Medulla oblongata (tissue), 1 donor: ENCODE measurements at regions not wholly inside any gene's neighbourhood (a gene's known extent, or its start where the extent isn't known, plus 50 kb on each side); places are given as distances from the start of the nearest gene placed in this dataset.
A peak's percentile ranks its signal among the peaks of the same experiment; 100 is the strongest.
"Not testable (repeated sequence)": the region's sequence is repeated elsewhere in the genome, so short reads cannot be mapped to it uniquely, and the experiment has no call there.

Experiments used
- DNase-seq: peaks from one replicate; pipeline ENCODE4 v3.0.0-alpha.2; 2015; ENCODE audit errors: extremely low spot score

DNA sequence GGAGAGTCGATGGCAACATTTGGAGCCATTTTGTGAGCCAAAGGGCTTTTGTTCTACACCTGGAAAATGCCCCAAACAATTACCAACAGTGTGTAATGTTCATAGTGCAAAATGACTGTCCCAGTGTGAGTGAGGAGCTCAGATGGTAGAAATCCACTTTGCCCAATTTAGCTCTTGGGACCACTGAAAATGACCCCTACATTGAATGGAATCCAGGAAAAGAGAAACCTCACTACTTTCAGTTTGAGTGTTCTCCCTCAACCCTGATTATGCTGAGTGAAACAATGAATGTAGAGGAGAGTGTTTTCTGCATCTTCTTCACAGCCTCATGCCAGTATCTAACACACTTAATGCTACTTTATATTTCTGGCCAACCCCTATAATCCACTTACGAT is 84.9 kb upstream of the NRN1 start:
- no peak for DNase-seq

DNA sequence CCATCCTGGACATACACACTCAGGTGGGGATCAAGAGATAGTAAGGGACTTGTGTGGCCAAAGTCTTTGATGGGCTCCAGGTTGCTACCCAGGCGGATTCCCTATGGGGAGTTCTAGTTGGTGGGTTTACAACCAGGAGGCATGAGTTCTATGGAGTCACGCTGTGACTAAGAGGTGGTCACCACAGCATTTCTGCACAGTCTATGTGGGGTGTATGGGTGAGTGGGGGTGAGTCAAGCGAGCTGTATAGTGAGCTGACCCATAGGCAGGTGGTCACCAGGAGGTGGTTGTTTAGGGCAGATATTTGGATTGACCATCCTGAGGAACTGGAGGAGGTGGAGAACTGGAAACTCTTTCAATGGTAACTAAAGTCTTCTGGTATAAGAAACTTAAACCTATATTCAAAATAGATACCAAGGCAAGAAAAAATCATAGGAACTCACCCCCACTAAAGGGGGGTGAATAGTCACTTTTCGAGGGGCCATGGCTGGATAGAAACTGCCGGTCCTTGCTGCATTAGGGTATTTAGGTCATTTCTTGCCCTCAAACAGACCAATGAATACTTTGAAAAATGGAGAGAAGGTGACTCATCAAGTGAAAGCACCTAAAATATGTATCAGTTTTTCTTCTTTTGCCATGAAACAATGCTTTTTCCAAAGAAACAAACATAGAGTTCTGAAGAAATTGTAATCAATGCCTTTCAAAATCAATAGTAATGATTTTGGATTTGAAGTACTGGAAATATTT is 84.3 kb upstream of the NRN1 start:
- no peak for DNase-seq

DNA sequence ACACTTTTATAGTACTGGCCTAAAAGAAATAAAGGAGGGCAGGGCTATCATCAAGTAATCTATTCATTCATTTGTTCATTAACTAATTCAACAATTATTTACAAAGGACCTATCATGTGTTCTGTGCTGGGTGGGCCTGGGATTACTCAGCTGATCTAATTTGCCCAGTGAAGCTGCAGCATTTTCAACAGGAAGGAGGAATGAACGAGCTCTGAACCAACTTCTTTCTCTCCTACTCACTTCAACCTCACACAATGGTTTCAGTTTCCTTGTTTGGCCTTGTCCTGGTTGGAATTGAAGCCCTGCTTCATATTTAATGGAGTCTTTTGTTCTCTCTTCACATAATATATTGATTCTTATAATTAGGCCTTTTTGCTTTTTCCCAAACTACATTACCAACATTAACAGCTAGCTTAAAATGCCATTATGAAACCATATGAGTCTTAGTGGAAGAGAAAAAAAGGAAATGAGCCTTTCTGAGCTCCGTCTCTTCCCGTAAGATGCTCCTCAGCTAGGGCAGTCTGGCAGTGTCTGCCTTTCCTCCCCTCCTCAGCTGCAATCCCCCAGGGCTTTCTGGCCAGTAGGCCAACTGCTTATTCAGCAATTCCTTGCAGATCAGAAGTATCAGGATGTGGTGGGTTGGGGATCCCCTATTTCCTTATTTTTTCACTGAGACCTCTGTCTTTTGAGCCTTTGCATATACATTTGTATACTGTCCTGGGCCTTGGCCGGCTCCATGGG is 79.4 kb upstream of the NRN1 start:
- peak; percentile 35 for DNase-seq

DNA sequence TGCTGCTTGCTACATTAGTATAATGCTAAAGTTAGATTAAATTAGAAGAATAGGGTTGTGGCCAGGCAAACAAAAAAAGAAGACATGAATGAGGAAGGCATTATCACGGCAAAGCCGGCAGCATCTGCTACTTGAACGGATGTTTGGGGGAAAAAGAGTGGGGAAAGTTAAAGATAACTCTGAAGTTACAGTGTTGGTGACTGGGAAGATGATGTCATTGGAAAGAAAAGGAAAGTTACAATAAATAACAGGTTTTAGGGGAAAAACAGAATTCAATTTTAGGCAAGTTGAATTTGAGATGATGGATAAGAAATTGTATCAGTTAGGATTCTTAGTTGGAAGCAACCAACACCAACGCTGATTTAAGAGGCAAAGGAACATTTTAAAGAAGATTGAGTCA is 74.2 kb upstream of the NRN1 start:
- no peak for DNase-seq

DNA sequence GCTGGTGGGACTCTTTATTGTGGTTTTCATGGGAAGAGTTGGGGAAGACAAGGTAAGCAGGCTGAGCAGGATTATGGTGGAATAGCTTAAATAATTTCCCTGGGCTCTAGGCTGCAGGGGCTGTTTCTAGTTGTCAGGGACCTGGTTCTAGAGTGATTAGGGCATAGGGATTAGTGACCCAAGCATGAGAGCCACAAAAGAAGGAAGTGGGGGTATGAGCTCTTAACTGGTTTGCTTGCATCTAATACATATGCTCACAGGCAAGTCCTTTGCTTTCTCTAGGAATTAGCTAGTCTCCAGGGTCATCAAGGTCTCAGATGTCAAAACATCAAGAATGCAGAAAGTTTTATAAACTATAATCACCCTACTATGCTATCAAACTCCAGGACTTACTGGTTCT is 67.5 kb upstream of the NRN1 start:
- no peak for DNase-seq

DNA sequence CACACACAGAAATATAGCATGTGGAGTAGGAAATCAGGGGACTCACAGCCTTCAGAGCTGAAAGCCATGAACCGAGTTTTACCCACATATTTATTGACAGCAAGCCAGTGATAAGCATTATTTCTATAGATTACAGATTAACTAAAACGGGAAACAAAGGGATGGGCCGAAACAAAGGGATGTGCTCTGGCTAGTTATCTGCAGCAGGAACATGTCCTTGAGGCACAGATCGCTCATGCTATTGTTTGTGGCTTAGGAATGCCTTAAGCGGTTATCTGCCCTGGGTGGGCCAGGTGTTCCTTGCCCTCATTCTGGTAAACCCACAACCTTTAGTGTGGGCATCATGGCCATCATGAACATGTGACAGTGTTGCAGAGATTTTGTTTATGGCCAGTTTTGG is 61.4 kb upstream of the NRN1 start:
- not testable (repeated sequence) for DNase-seq

DNA sequence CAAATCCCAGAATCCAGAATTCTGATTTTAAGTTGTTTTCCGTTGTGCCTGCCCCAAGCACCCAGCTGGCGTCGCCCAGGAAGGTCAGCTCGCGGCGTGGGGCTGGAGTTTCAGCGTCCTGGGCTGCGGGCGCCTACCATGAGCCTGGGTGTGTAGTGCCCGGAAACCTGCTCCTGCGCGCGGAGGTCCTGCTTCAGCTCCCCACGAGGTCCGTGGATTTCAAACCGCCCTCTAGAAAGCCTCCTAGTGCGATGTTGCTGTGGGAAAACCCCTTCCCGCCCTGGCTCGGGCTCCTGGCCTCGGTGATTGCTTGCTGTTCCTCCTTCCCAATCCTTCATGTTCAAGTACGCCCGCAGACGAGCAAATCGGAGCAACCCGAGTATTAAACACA is 51.3 kb upstream of the NRN1 start:
- no peak for DNase-seq

DNA sequence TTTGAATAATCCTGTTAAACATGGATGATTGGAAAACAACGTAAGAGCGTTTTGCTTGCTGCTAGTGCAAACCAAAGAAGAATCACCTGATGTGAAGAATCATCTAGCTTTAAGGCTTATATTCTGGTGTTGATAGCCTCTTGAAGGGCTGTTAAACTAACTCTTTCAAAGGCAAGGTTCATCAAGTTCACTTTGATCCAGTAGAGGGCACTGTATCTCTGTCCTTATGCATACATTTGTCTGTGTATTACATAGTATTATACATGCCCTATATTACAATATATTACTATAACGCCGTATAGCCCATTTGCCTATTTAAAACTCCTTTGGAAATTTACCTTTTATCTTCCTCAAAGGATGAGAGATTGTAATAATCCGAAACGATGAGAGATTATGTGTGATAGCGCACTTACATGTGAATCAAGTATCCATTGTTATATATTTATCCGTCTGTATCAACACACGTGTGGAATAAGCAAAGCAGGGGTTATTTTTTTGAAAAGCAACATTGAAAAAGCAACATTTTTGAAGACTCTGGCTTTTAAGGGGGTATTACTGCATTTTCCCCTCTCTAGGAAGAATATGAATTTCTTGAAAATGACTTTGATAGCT is 50.8 kb upstream of the NRN1 start:
- DNase-seq, result peak; percentile 71
